ENCODE measurements at regions not wholly inside any gene's neighbourhood (a gene's known extent, or its start where the extent isn't known, plus 50 kb on each side); places are given as distances from the start of the nearest gene placed in this dataset.

GRCh38 chr10:78203915-78204818 lies 170.5 kb downstream of the RPS24 start:
- TF ChIP-seq POLR2A (IDR thresholded peaks at IDR 0.05) (no peak), CTCF (IDR thresholded peaks at IDR 0.05) (no peak)

All from tibial nerve (tissue), 3 donors.